ENCODE measurements at regions not wholly inside any gene's neighbourhood (a gene's known extent, or its start where the extent isn't known, plus 50 kb on each side); places are given as distances from the start of the nearest gene placed in this dataset.

DNA sequence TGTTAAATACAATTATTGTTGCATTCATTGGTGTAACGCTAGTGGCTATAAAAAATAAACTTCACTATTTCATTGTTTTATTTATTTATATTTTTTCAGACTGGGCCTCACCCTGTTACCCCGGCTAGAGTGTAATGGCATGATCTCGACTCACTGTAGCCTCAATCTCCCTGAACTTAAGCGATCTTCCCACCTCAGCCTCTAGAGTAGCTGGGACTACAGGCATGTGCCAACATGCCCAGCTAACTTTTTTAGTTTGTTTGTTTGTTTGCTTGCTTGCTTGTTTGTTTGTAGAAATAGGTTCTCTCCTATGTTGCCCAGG is 387.4 kb upstream of the PTBP2 start:
- no peak for TF ChIP-seq EP300 (IDR thresholded peaks at IDR 0.05; ENCODE audit: low read depth)
- TF ChIP-seq, protein P1, sequence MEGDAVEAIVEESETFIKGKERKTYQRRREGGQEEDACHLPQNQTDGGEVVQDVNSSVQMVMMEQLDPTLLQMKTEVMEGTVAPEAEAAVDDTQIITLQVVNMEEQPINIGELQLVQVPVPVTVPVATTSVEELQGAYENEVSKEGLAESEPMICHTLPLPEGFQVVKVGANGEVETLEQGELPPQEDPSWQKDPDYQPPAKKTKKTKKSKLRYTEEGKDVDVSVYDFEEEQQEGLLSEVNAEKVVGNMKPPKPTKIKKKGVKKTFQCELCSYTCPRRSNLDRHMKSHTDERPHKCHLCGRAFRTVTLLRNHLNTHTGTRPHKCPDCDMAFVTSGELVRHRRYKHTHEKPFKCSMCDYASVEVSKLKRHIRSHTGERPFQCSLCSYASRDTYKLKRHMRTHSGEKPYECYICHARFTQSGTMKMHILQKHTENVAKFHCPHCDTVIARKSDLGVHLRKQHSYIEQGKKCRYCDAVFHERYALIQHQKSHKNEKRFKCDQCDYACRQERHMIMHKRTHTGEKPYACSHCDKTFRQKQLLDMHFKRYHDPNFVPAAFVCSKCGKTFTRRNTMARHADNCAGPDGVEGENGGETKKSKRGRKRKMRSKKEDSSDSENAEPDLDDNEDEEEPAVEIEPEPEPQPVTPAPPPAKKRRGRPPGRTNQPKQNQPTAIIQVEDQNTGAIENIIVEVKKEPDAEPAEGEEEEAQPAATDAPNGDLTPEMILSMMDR (IDR thresholded peaks at IDR 0.05), result no peak
